CD14-positive monocyte (primary cell): ENCODE measurements at regions not wholly inside any gene's neighbourhood (a gene's known extent, or its start where the extent isn't known, plus 50 kb on each side); places are given as distances from the start of the nearest gene placed in this dataset.

Experiments used
- DNase-seq, 3 donors: peaks; one replicate each; pipeline ENCODE4 v3.0.0-alpha.2; 2011 to 2022
- H2AFZ ChIP-seq: 2 replicates; pipeline ENCODE4 v1.6.0; 2012; ENCODE audit warnings: mild to moderate bottlenecking, low read depth, low read length, inconsistent platforms; ENCODE audit not compliant: insufficient read depth, poor library complexity, severe bottlenecking
- H3K27ac ChIP-seq, 2 donors: 1 replicate in 1 of 2; 2 replicates in 1 of 2; pipeline ENCODE4 v1.5.1; 2012 to 2013; ENCODE audit warnings: low read length in 2 of 2, control low read depth in 1 of 2, inconsistent platforms in 1 of 2, low read depth in 1 of 2, mild to moderate bottlenecking in 1 of 2
- H3K27me3 ChIP-seq, 2 donors: one replicate each; pipeline versions ENCODE4 v1.6.0 to v1.6.1; 2011 to 2013; ENCODE audit warnings: low read length in 2 of 2; ENCODE audit not compliant: control insufficient read depth in 2 of 2, insufficient read depth in 2 of 2
- H3K36me3 ChIP-seq, 2 donors: replicated peaks in 1 of 2; 1 replicate in 1 of 2; 2 replicates in 1 of 2; pipeline versions ENCODE4 v1.5.1 to v1.6.1; 2012 to 2013; ENCODE audit warnings: low read length in 2 of 2, control low read depth in 1 of 2, inconsistent platforms in 1 of 2, mild to moderate bottlenecking in 1 of 2; ENCODE audit not compliant: insufficient read depth in 2 of 2, control insufficient read depth in 1 of 2
- H3K4me1 ChIP-seq, 2 donors: 1 replicate in 1 of 2; 2 replicates in 1 of 2; pipeline versions ENCODE4 v1.5.1 to v1.6.1; 2012 to 2013; ENCODE audit warnings: low read length in 2 of 2, control low read depth in 1 of 2, inconsistent platforms in 1 of 2, mild to moderate bottlenecking in 1 of 2, moderate library complexity in 1 of 2; ENCODE audit not compliant: insufficient read depth in 2 of 2, control insufficient read depth in 1 of 2
- H3K4me2 ChIP-seq: replicated peaks from 2 replicates; pipeline ENCODE3; 2012; ENCODE audit warnings: low read length, moderate library complexity, mild to moderate bottlenecking; ENCODE audit not compliant: poor library complexity, severe bottlenecking; ENCODE audit errors: extremely low read depth
- H3K4me3 ChIP-seq, 3 experiments: fragments of 200-600 bp in 1 of 3; sonication (generic) in 1 of 3; replicated peaks in 1 of 3; 1 replicate in 2 of 3; 2 replicates in 1 of 3; pipeline ENCODE4 v1.5.1; 2011 to 2013; ENCODE audit warnings: low read length in 3 of 3, mild to moderate bottlenecking in 3 of 3, control low read depth in 2 of 3, low read depth in 2 of 3, inconsistent platforms in 1 of 3, moderate library complexity in 1 of 3
- H3K79me2 ChIP-seq: 2 replicates; pipeline ENCODE4 v1.6.0; 2012; ENCODE audit warnings: mild to moderate bottlenecking, control low read depth, inconsistent platforms, low read length, moderate library complexity; ENCODE audit not compliant: insufficient read depth
- H3K9ac ChIP-seq: 2 replicates; pipeline ENCODE4 v1.6.0; 2017; ENCODE audit warnings: low read length, mild to moderate bottlenecking; ENCODE audit not compliant: insufficient read depth, poor library complexity, severe bottlenecking
- H3K9me3 ChIP-seq, 2 donors: replicated peaks in 1 of 2; 1 replicate in 1 of 2; 2 replicates in 1 of 2; pipeline versions ENCODE4 v1.5.1 to v1.6.1; 2012 to 2013; ENCODE audit warnings: low read length in 2 of 2, control low read depth in 1 of 2; ENCODE audit not compliant: control insufficient read depth in 1 of 2, insufficient read depth in 1 of 2
- H4K20me1 ChIP-seq: 2 replicates; pipeline ENCODE4 v1.6.0; 2012; ENCODE audit warnings: mild to moderate bottlenecking, low read length, control low read depth, moderate library complexity; ENCODE audit not compliant: insufficient read depth
- H3K27ac Mint-ChIP-seq, 7 donors: one replicate each; pipeline ENCODE4 v1.8.0; 2020; ENCODE audit warnings: mild to moderate bottlenecking in 7 of 7, mixed read lengths in 7 of 7, moderate library complexity in 6 of 7, inconsistent platforms in 2 of 7
- H3K27me3 Mint-ChIP-seq, 3 donors: one replicate each; pipeline ENCODE4 v1.8.0; 2021 to 2022; ENCODE audit warnings: low read depth in 3 of 3, mild to moderate bottlenecking in 3 of 3, mixed read lengths in 3 of 3, moderate library complexity in 3 of 3, inconsistent platforms in 1 of 3
- H3K36me3 Mint-ChIP-seq, 2 donors: one replicate each; pipeline ENCODE4 v1.8.0; 2020; ENCODE audit warnings: mixed read lengths in 2 of 2, inconsistent platforms in 1 of 2, mild to moderate bottlenecking in 1 of 2
- H3K4me1 Mint-ChIP-seq: one replicate; pipeline ENCODE4 v1.8.0; 2020; ENCODE audit warnings: mild to moderate bottlenecking, mixed read lengths
- H3K4me3 Mint-ChIP-seq, 2 donors: one replicate each; pipeline ENCODE4 v1.8.0; 2020; ENCODE audit warnings: mild to moderate bottlenecking in 2 of 2, mixed read lengths in 2 of 2, moderate library complexity in 1 of 2
- H3K9me3 Mint-ChIP-seq, 7 donors: one replicate each; pipeline ENCODE4 v1.8.0; 2020 to 2022; ENCODE audit warnings: mixed read lengths in 7 of 7, mild to moderate bottlenecking in 6 of 7, moderate library complexity in 6 of 7, inconsistent platforms in 2 of 7
- CTCF ChIP-seq: fragments of 200-600 bp; IDR thresholded peaks from one replicate; pipeline ENCODE4 v1.8.0; 2022; ENCODE audit warnings: antibody characterized with exemption, mild to moderate bottlenecking
- WGBS: methylation state at CpG from one replicate; pipeline ENCODE4 v1.1.5; 2013; ENCODE audit warnings: missing lambda C conversion rate; ENCODE audit not compliant: insufficient coverage; 5-methylcytosine and 5-hydroxymethylcytosine counted together
- intact Hi-C, 2 donors: fragments of 100-400 bp; cut with micrococcal nuclease; formaldehyde crosslinking; loops; one replicate each; pipeline versions ENCODE4 v1.15.0 to v1.15.1; 2023

- Mint-ChIP-seq H3K4me3 (no peak overlapping the region), H3K27ac (no peak overlapping the region), H3K27me3 (peaks cover 0 to 2% (median 0%) of the 10 kb centered on the region in 3 donors), H3K36me3 (no peaks in the 10 kb centered on the region), H3K4me1 (no peaks in the 10 kb centered on the region), H3K9me3 (peaks cover 0 to 3% (median 0%) of the 10 kb centered on the region in 7 donors)
- Histone ChIP-seq H3K27me3 (no peaks in the 10 kb centered on the region), H4K20me1 (no peaks in the 10 kb centered on the region), H2AFZ (no peak overlapping the region), H3K4me3 (no peak overlapping the region), H3K27ac (no peak overlapping the region), H3K4me2 (no peak overlapping the region), H3K9me3 (no peaks in the 10 kb centered on the region), H3K4me1 (no peaks in the 10 kb centered on the region), H3K9ac (no peak overlapping the region), H3K36me3 (no peaks in the 10 kb centered on the region), H3K79me2 (no peaks in the 10 kb centered on the region)
- 0% methylated on average over 1 of the region's 2 CpGs for WGBS
- intact Hi-C loops: no loop called here
- no peak for DNase-seq
- TF ChIP-seq CTCF: no peak
Measured at GRCh38 chr5:42022383-42022972, 97.4 kb downstream of the FBXO4 start.

- Histone ChIP-seq H3K4me2 (no peak overlapping the region), H3K9me3 (no peaks in the 10 kb centered on the region), H3K9ac (no peak overlapping the region), H3K4me1 (no peaks in the 10 kb centered on the region), H3K27me3 (no peaks in the 10 kb centered on the region), H3K4me3 (no peak overlapping the region), H2AFZ (no peak overlapping the region), H3K79me2 (no peaks in the 10 kb centered on the region), H3K27ac (no peak overlapping the region), H4K20me1 (no peaks in the 10 kb centered on the region), H3K36me3 (no peaks in the 10 kb centered on the region)
- Mint-ChIP-seq H3K27me3 (no peaks in the 10 kb centered on the region), H3K9me3 (peaks cover 0 to 3% (median 0%) of the 10 kb centered on the region in 7 donors), H3K4me1 (no peaks in the 10 kb centered on the region), H3K4me3 (no peak overlapping the region), H3K27ac (no peak overlapping the region), H3K36me3 (no peaks in the 10 kb centered on the region)
- TF ChIP-seq CTCF: no peak
- intact Hi-C loops: no loop called here
- WGBS: no CpG with 5 or more reads among the region's 2 CpGs
- no peak for DNase-seq
Measured at GRCh38 chr5:42026446-42026845, 101.4 kb downstream of the FBXO4 start.
